Right ventricle myocardium superior (tissue), 1 donor: ENCODE measurements at regions not wholly inside any gene's neighbourhood (a gene's known extent, or its start where the extent isn't known, plus 50 kb on each side); places are given as distances from the start of the nearest gene placed in this dataset.
A peak's percentile ranks its signal among the peaks of the same experiment; 100 is the strongest.
"Not testable (repeated sequence)": the region's sequence is repeated elsewhere in the genome, so short reads cannot be mapped to it uniquely, and the experiment has no call there.

ENCODE experiments used
- ATAC-seq: fragments of 200-7000 bp; cut with Tn5 transposase; one replicate; pipeline ENCODE4 v1.9.1; 2020; ENCODE audit warnings: mild to moderate bottlenecking; ENCODE audit not compliant: poor library complexity
- DNase-seq: peaks from one replicate; pipeline ENCODE4 v3.0.0-alpha.2; 2020
- intact Hi-C: fragments of 100-400 bp; cut with DNase I; formaldehyde crosslinking; loops from one replicate; pipeline ENCODE4 v1.11.2; 2022
- donor health status: DM: no; HTN: yes; CAD: no; lungs with severe emphysema.

- intact Hi-C loops, result no loop called here
- ATAC-seq (no peak), DNase-seq (no peak)
These were observed 106.6 kb downstream of the NPY start for GRCh38 chr7:24390376-24391157.

- intact Hi-C loops, result no loop called here
- ATAC-seq (no peak), DNase-seq (no peak)
These were observed 108.8 kb downstream of the NPY start for GRCh38 chr7:24392774-24393173.

- no peak for ATAC-seq
- no peak for DNase-seq
- intact Hi-C loops, result no loop called here
These were observed 111.5 kb downstream of the NPY start for GRCh38 chr7:24395512-24395911.

GRCh38 chr7:24396387-24396786 lies 112.4 kb downstream of the NPY start:
- ATAC-seq, DNase-seq, intact Hi-C loops: not testable (repeated sequence)

- ATAC-seq (no peak), DNase-seq (no peak)
- intact Hi-C loops, result loop anchor here (10.0 kb wide), 2 partner anchors 263 to 323 kb away; no protein-coding TSS in a partner anchor
These were observed 117.9 kb downstream of the NPY start for GRCh38 chr7:24401628-24402593.

GRCh38 chr7:24402655-24403054 lies 118.7 kb downstream of the NPY start:
- no peak for ATAC-seq
- intact Hi-C loops, result loop anchor here (10.0 kb wide), 2 partner anchors 262 to 322 kb away; no protein-coding TSS in a partner anchor
- no peak for DNase-seq

- intact Hi-C loops, result loop anchor here (10.0 kb wide), 2 partner anchors 261 to 321 kb away; no protein-coding TSS in a partner anchor
- no peak for DNase-seq
- ATAC-seq, result no peak
These were observed 119.6 kb downstream of the NPY start for GRCh38 chr7:24403557-24403956.

GRCh38 chr7:24404315-24404714 lies 120.3 kb downstream of the NPY start:
- DNase-seq (no peak), ATAC-seq (no peak)
- intact Hi-C loops, result loop anchor here (10.0 kb wide), 2 partner anchors 260 to 320 kb away; no protein-coding TSS in a partner anchor

- DNase-seq (no peak), ATAC-seq (no peak)
- intact Hi-C loops, result loop anchor here (10.0 kb wide), 2 partner anchors 260 to 320 kb away; no protein-coding TSS in a partner anchor
These were observed 121.0 kb downstream of the NPY start for GRCh38 chr7:24405002-24405401.

- no peak for DNase-seq
- no peak for ATAC-seq
These were observed 122.2 kb downstream of the NPY start for GRCh38 chr7:24406053-24406788.

GRCh38 chr7:24406789-24407299 lies 122.9 kb downstream of the NPY start:
- intact Hi-C loops, result loop anchor here (10.0 kb wide), 2 partner anchors 258 to 318 kb away; no protein-coding TSS in a partner anchor
- no peak for DNase-seq
- no peak for ATAC-seq

More at GRCh38 chr7:24406053-24406788, 122.2 kb downstream of the NPY start:
- intact Hi-C loops, result loop anchor here (10.0 kb wide), 2 partner anchors 259 to 319 kb away; no protein-coding TSS in a partner anchor

- no peak for ATAC-seq
- intact Hi-C loops, result loop anchor here (10.0 kb wide), 2 partner anchors 257 to 317 kb away; no protein-coding TSS in a partner anchor
- DNase-seq, result no peak
These were observed 124.0 kb downstream of the NPY start for GRCh38 chr7:24407965-24408364.

GRCh38 chr7:24408798-24409430 lies 124.9 kb downstream of the NPY start:
- DNase-seq (no peak), ATAC-seq (no peak)
- intact Hi-C loops, result loop anchor here (10.0 kb wide), 2 partner anchors 256 to 316 kb away; no protein-coding TSS in a partner anchor

- intact Hi-C loops, result loop anchor here (10.0 kb wide), 2 partner anchors 255 to 315 kb away; no protein-coding TSS in a partner anchor
- no peak for ATAC-seq
- DNase-seq, result no peak
These were observed 125.5 kb downstream of the NPY start for GRCh38 chr7:24409431-24410024.

- intact Hi-C loops, result no loop called here
- ATAC-seq (no peak), DNase-seq (no peak)
These were observed 127.2 kb downstream of the NPY start for GRCh38 chr7:24411226-24411625.

GRCh38 chr7:24417526-24418120 lies 133.6 kb downstream of the NPY start:
- ATAC-seq, result no peak
- intact Hi-C loops, result no loop called here
- no peak for DNase-seq

- DNase-seq (no peak), ATAC-seq (peak; percentile 38)
- intact Hi-C loops, result no loop called here
These were observed 135.1 kb downstream of the NPY start for GRCh38 chr7:24419077-24419476.
